HS-27A (cell line): ENCODE measurements at regions not wholly inside any gene's neighbourhood (a gene's known extent, or its start where the extent isn't known, plus 50 kb on each side); places are given as distances from the start of the nearest gene placed in this dataset.

Experiments
- DNase-seq: peaks from one replicate; pipeline ENCODE4 v3.0.0-alpha.2; 2012; ENCODE audit warnings: low read depth, missing footprints

- DNase-seq, result no peak
Observed at GRCh38 chr17:52389632-52390031, 231.1 kb upstream of the CA10 start.

GRCh38 chr17:52388941-52389340 is 230.4 kb upstream of the CA10 start:
- no peak for DNase-seq

- no peak for DNase-seq
Observed at GRCh38 chr17:52384695-52385094, 226.2 kb upstream of the CA10 start.

GRCh38 chr17:52383493-52384100 is 225.1 kb upstream of the CA10 start:
- DNase-seq, result no peak

GRCh38 chr17:52378860-52379259 is 220.3 kb upstream of the CA10 start:
- no peak for DNase-seq

GRCh38 chr17:52376137-52376536 is 217.6 kb upstream of the CA10 start:
- no peak for DNase-seq

GRCh38 chr17:52368886-52369285 is 210.4 kb upstream of the CA10 start:
- no peak for DNase-seq

- no peak for DNase-seq
Observed at GRCh38 chr17:52357854-52358253, 199.3 kb upstream of the CA10 start.

GRCh38 chr17:52336796-52337195 is 178.3 kb upstream of the CA10 start:
- no peak for DNase-seq

GRCh38 chr17:52306314-52306713 is 147.8 kb upstream of the CA10 start:
- DNase-seq, result no peak

- DNase-seq, result no peak
Observed at GRCh38 chr17:52298881-52299280, 140.4 kb upstream of the CA10 start.

- DNase-seq, result no peak
Observed at GRCh38 chr17:52297230-52298010, 138.9 kb upstream of the CA10 start.

- DNase-seq, result no peak
Observed at GRCh38 chr17:52294301-52294700, 135.8 kb upstream of the CA10 start.

GRCh38 chr17:52287611-52288010 is 129.1 kb upstream of the CA10 start:
- no peak for DNase-seq

GRCh38 chr17:52283872-52284271 is 125.4 kb upstream of the CA10 start:
- no peak for DNase-seq

- no peak for DNase-seq
Observed at GRCh38 chr17:52276381-52277008, 118.0 kb upstream of the CA10 start.

GRCh38 chr17:52271781-52272180 is 113.3 kb upstream of the CA10 start:
- DNase-seq, result no peak

GRCh38 chr17:52255347-52255746 is 96.8 kb upstream of the CA10 start:
- DNase-seq, result no peak

- no peak for DNase-seq
Observed at GRCh38 chr17:52244689-52245088, 86.2 kb upstream of the CA10 start.

- DNase-seq, result no peak
Observed at GRCh38 chr17:52242268-52242667, 83.8 kb upstream of the CA10 start.

GRCh38 chr17:52237151-52237550 is 78.6 kb upstream of the CA10 start:
- DNase-seq, result no peak

GRCh38 chr17:52235516-52235915 is 77.0 kb upstream of the CA10 start:
- no peak for DNase-seq

- no peak for DNase-seq
Observed at GRCh38 chr17:52233632-52234031, 75.1 kb upstream of the CA10 start.
